T-helper 1 cell (primary cell): ENCODE measurements at regions not wholly inside any gene's neighbourhood (a gene's known extent, or its start where the extent isn't known, plus 50 kb on each side); places are given as distances from the start of the nearest gene placed in this dataset.

Source experiments
- DNase-seq, 5 donors: peaks; one replicate each; pipeline ENCODE4 v3.0.0-alpha.2; 2012 to 2020

- no peak for DNase-seq
Measured at GRCh38 chr3:59578129-59578528, 528.3 kb upstream of the CFAP20DC start.

GRCh38 chr3:59576606-59577005 lies 526.8 kb upstream of the CFAP20DC start:
- DNase-seq: no peak

- DNase-seq: peak; percentile 47 to 81 (median 71)
Measured at GRCh38 chr3:59575113-59576001, 525.5 kb upstream of the CFAP20DC start.

GRCh38 chr3:59573911-59574310 lies 524.1 kb upstream of the CFAP20DC start:
- no peak for DNase-seq

- no peak for DNase-seq
Measured at GRCh38 chr3:59572106-59572505, 522.3 kb upstream of the CFAP20DC start.

- no peak for DNase-seq
Measured at GRCh38 chr3:59570806-59571205, 521.0 kb upstream of the CFAP20DC start.

- DNase-seq: no peak
Measured at GRCh38 chr3:59567661-59568060, 517.8 kb upstream of the CFAP20DC start.

- DNase-seq: peak in 1 of 5 donors; percentile 83
Measured at GRCh38 chr3:59566481-59566975, 516.7 kb upstream of the CFAP20DC start.

GRCh38 chr3:59565125-59565524 lies 515.3 kb upstream of the CFAP20DC start:
- no peak for DNase-seq

GRCh38 chr3:59563966-59564365 lies 514.1 kb upstream of the CFAP20DC start:
- no peak for DNase-seq

GRCh38 chr3:59563072-59563605 lies 513.3 kb upstream of the CFAP20DC start:
- DNase-seq: no peak

GRCh38 chr3:59559721-59560435 lies 510.1 kb upstream of the CFAP20DC start:
- peak in 1 of 5 donors; percentile 89 for DNase-seq

- peak in 1 of 5 donors; percentile 56 for DNase-seq
Measured at GRCh38 chr3:59558906-59559720, 509.3 kb upstream of the CFAP20DC start.

- DNase-seq: no peak
Measured at GRCh38 chr3:59555593-59556315, 505.9 kb upstream of the CFAP20DC start.

- DNase-seq: no peak
Measured at GRCh38 chr3:59553076-59553475, 503.3 kb upstream of the CFAP20DC start.

- no peak for DNase-seq
Measured at GRCh38 chr3:59551834-59552233, 502.0 kb upstream of the CFAP20DC start.

GRCh38 chr3:59549962-59550361 lies 500.1 kb upstream of the CFAP20DC start:
- no peak for DNase-seq

- DNase-seq: no peak
Measured at GRCh38 chr3:59547874-59548273, 498.0 kb upstream of the CFAP20DC start.

GRCh38 chr3:59546522-59546921 lies 496.7 kb upstream of the CFAP20DC start:
- no peak for DNase-seq

GRCh38 chr3:59545374-59545773 lies 495.5 kb upstream of the CFAP20DC start:
- no peak for DNase-seq

- peak in 1 of 5 donors; percentile 50 for DNase-seq
Measured at GRCh38 chr3:59542276-59542675, 492.5 kb upstream of the CFAP20DC start.

- peak in 1 of 5 donors; percentile 64 for DNase-seq
Measured at GRCh38 chr3:59540696-59541095, 490.9 kb upstream of the CFAP20DC start.
